Mucosa of descending colon (tissue), 3 donors: ENCODE measurements at regions not wholly inside any gene's neighbourhood (a gene's known extent, or its start where the extent isn't known, plus 50 kb on each side); places are given as distances from the start of the nearest gene placed in this dataset.

Source experiments
- ATAC-seq: fragments of 200-7000 bp; cut with Tn5 transposase; one replicate; pipeline ENCODE4 v1.9.1; 2020; ENCODE audit warnings: mild to moderate bottlenecking, moderate library complexity
- DNase-seq, 3 donors: peaks; one replicate each; pipeline ENCODE4 v3.0.0-alpha.2; 2020
- H3K36me3 ChIP-seq: fragments of 200-600 bp; one replicate; pipeline ENCODE4 v1.8.0; 2021; ENCODE audit warnings: low read depth, mild to moderate bottlenecking
- H3K4me1 ChIP-seq: fragments of 200-600 bp; one replicate; pipeline ENCODE4 v1.8.0; 2021; ENCODE audit warnings: low read depth, mild to moderate bottlenecking
- H3K4me3 ChIP-seq: fragments of 200-600 bp; one replicate; pipeline ENCODE4 v1.8.0; 2021; ENCODE audit warnings: mild to moderate bottlenecking
- H3K9me3 ChIP-seq: fragments of 200-600 bp; one replicate; pipeline ENCODE4 v1.8.0; 2021; ENCODE audit warnings: mild to moderate bottlenecking
- CTCF ChIP-seq: fragments of 200-600 bp; IDR thresholded peaks from one replicate; pipeline ENCODE4 v1.8.0; 2022; ENCODE audit warnings: antibody characterized with exemption, mild to moderate bottlenecking
- intact Hi-C, 2 donors: fragments of 100-400 bp; cut with DNase I in 1 of 2; cut with micrococcal nuclease in 1 of 2; formaldehyde crosslinking; loops; one replicate each; pipeline versions ENCODE4 v1.11.0 to v1.11.1; 2022; cut with DNase I, micrococcal nuclease
- donor health status: DM: no; HTN: no; CAD: no; lungs with moderate emphysema.
- donor health status: DM: no; HTN: no; CAD: no.
- donor health status: DM: no; HTN: yes; CAD: no.

GRCh38 chr15:38678281-38678680 lies 113.7 kb upstream of the RASGRP1 start:
- no peak for TF ChIP-seq CTCF
- no peak overlapping the region for H3K4me3 ChIP-seq
- H3K4me1 ChIP-seq = no peaks in the 10 kb centered on the region
- H3K9me3 ChIP-seq = no peaks in the 10 kb centered on the region
- ATAC-seq (no peak), DNase-seq (no peak)
- no peaks in the 10 kb centered on the region for H3K36me3 ChIP-seq
- intact Hi-C loops = no loop called here

- H3K9me3 ChIP-seq = no peaks in the 10 kb centered on the region
- ATAC-seq = no peak
- no peak for TF ChIP-seq CTCF
- H3K36me3 ChIP-seq = no peaks in the 10 kb centered on the region
- H3K4me1 ChIP-seq = peaks cover 3% of the 10 kb centered on the region
- H3K4me3 ChIP-seq = no peak overlapping the region
- intact Hi-C loops = loop anchor here (5.0 to 10.0 kb wide), 5 partner anchors 118 to 686 kb away; partner anchors contain the start of gene RASGRP1 (in 1 of the 2)
- DNase-seq = no peak
Observed at GRCh38 chr15:38680775-38681174, 116.2 kb upstream of the RASGRP1 start.

GRCh38 chr15:38682363-38682762 lies 117.7 kb upstream of the RASGRP1 start:
- DNase-seq (no peak), ATAC-seq (no peak)
- no peak overlapping the region for H3K4me3 ChIP-seq
- intact Hi-C loops = loop anchor here (5.0 to 10.0 kb wide), 5 partner anchors 120 to 688 kb away; partner anchors contain the start of gene RASGRP1 (in 1 of the 2)
- no peak for TF ChIP-seq CTCF
- no peaks in the 10 kb centered on the region for H3K9me3 ChIP-seq
- no peaks in the 10 kb centered on the region for H3K36me3 ChIP-seq
- H3K4me1 ChIP-seq = peaks cover 3% of the 10 kb centered on the region

- no peaks in the 10 kb centered on the region for H3K9me3 ChIP-seq
- ATAC-seq (no peak), DNase-seq (no peak)
- H3K4me3 ChIP-seq = no peak overlapping the region
- no peaks in the 10 kb centered on the region for H3K36me3 ChIP-seq
- intact Hi-C loops = loop anchor here (5.0 to 10.0 kb wide), 5 partner anchors 121 to 688 kb away; partner anchors contain the start of gene RASGRP1 (in 1 of the 2)
- TF ChIP-seq CTCF = no peak
- H3K4me1 ChIP-seq = peaks cover 3% of the 10 kb centered on the region
Observed at GRCh38 chr15:38682861-38683260, 118.2 kb upstream of the RASGRP1 start.

DNA sequence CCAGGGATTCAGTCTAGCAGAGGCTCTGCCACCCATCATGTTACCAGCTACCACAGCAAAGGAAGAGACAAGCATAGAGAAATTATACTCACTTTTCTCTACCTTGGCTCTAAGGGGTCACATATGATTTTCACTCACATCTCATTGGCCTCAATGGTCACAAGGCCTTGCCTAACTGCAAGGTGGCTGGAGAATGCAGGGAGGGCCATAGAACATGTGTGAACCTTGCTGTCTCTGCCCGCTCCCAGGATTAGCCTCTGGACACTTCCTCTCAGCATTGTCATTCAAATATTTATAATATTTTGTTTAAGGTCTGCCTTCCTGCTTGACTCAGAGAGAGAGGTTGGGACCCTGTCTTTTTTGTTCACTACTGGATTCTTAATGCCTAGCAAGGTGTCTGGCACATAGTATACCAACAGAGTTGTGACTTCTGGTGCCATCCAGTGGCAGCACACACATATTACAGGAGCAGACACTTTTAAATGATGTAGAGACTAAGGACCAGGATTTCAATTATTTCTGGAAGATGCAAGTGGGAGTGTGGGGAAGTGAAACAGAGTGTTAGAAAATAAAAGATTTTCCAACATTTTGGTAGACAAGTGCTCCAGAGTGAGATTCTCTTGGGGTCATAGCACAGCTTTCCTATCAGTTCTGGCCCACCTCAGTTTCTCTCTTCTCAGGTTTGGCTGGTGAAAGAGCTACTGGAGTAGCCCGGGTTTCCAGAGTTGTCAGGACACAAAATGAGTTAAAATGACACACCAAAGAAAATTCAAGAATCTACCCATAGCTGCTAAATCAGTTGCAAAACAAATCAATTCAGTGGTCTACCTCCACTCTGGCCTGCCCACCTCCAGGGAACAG lies 119.0 kb upstream of the RASGRP1 start:
- peak in 2 of 3 donors; percentile 51 to 68 for DNase-seq
- Histone ChIP-seq H3K4me1 (peaks cover 3% of the 10 kb centered on the region), H3K9me3 (no peaks in the 10 kb centered on the region), H3K36me3 (no peaks in the 10 kb centered on the region), H3K4me3 (no peak overlapping the region)
- intact Hi-C loops = loop anchor here (5.0 to 10.0 kb wide), 5 partner anchors 121 to 689 kb away; partner anchors contain the start of gene RASGRP1 (in 1 of the 2)
- peak; percentile 65 for TF ChIP-seq CTCF
- peak; percentile 91 for ATAC-seq
